ENCODE measurements at regions not wholly inside any gene's neighbourhood (a gene's known extent, or its start where the extent isn't known, plus 50 kb on each side); places are given as distances from the start of the nearest gene placed in this dataset.

DNA sequence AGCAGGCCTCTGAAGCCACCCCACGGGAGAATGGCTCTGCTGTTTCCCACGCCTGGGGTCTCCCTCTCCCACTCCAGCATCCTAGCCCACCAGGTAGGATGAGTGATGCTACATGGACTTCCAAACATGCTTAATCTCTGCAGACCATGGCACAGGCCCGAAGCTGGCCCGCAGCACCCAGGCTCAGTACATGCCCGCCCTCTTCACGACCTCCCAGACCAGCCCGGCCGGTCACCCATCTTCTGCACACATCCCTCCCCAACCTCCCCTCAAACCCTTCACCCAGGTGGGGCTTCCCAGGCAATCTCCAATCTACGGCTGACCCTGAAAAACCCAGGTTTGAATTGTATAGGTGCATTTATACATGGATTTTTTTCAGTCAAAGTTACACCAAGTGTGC, 264.0 kb downstream of the TJP1 start:
- H3K27ac ChIP-seq (ENCODE audit: low read depth in 1 of 2, low read length in 2 of 2) = no peak overlapping the region
- no peak for TF ChIP-seq EGR1 (IDR thresholded peaks at IDR 0.05; ENCODE audit: low read depth in 2 of 2)
- no peak for TF ChIP-seq FOXA1 (IDR thresholded peaks at IDR 0.05)
- peaks cover 0 to 2% (median 0%) of the 10 kb centered on the region in 4 donors for H3K9me3 ChIP-seq (ENCODE audit: control insufficient read depth in 4 of 4, low read length in 3 of 4)
- WGBS = 89% methylated on average over 9 of the region's 9 CpGs
- no peak for DNase-seq (ENCODE audit: low spot score)
- H3K4me1 ChIP-seq (ENCODE audit: control insufficient read depth in 4 of 4, insufficient read depth in 4 of 4, low read length in 3 of 4) = no peaks in the 10 kb centered on the region
- no peaks in the 10 kb centered on the region for H3K36me3 ChIP-seq (ENCODE audit: control insufficient read depth in 4 of 4, insufficient read depth in 3 of 4, low read depth in 1 of 4, low read length in 3 of 4)
- peaks cover 0 to 5% (median 1%) of the 10 kb centered on the region in 4 donors for H3K27me3 ChIP-seq (ENCODE audit: control insufficient read depth in 4 of 4, insufficient read depth in 4 of 4, low read length in 3 of 4)
- H3K4me3 ChIP-seq (ENCODE audit: low read depth in 1 of 3, low read length in 3 of 3) = no peak overlapping the region
- no peak overlapping the region for H3K9ac ChIP-seq (ENCODE audit: low read depth in 1 of 2, low read length in 2 of 2)

DNA sequence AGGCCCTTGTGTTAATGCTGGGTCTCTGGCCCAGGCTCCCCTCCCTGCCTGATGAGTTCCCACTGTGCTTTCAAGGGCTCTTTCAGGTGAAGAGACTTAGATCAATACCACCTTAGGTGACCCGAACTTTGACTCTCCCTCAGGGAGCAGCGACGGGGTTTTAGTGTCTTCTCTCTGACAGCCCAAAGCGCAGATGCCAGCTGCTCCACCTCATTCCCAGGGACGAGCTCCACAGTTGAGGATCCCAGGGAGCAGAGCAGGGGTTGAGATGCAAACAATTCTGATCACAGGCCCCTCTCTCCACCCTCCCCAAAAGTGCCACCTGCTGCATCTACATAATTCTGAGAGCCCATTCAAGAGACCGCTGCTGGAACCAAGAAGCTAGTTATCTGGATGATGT, 265.1 kb downstream of the TJP1 start:
- WGBS = 68% methylated on average over 6 of the region's 6 CpGs
- Histone ChIP-seq H3K9me3 (ENCODE audit: control insufficient read depth in 4 of 4, low read length in 3 of 4) (peaks cover 0 to 2% (median 0%) of the 10 kb centered on the region in 4 donors), H3K27me3 (ENCODE audit: control insufficient read depth in 4 of 4, insufficient read depth in 4 of 4, low read length in 3 of 4) (peaks cover 0 to 5% (median 1%) of the 10 kb centered on the region in 4 donors), H3K27ac (ENCODE audit: low read depth in 1 of 2, low read length in 2 of 2) (no peak overlapping the region), H3K9ac (ENCODE audit: low read depth in 1 of 2, low read length in 2 of 2) (no peak overlapping the region), H3K36me3 (ENCODE audit: control insufficient read depth in 4 of 4, insufficient read depth in 3 of 4, low read depth in 1 of 4, low read length in 3 of 4) (no peaks in the 10 kb centered on the region), H3K4me3 (ENCODE audit: low read depth in 1 of 3, low read length in 3 of 3) (no peak overlapping the region), H3K4me1 (ENCODE audit: control insufficient read depth in 4 of 4, insufficient read depth in 4 of 4, low read length in 3 of 4) (no peaks in the 10 kb centered on the region)
- TF ChIP-seq FOXA1 (IDR thresholded peaks at IDR 0.05) (no peak), SP1 (IDR thresholded peaks at IDR 0.05) (no peak), EGR1 (IDR thresholded peaks at IDR 0.05; ENCODE audit: low read depth in 2 of 2) (no peak), HNF4A (conservative IDR thresholded peaks at IDR 0.05) (no peak), GABPA (IDR thresholded peaks at IDR 0.05 in 1 of 2, conservative IDR thresholded peaks at IDR 0.05 in 1 of 2) (no peak), RXRA (IDR thresholded peaks at IDR 0.05) (no peak), JUND (IDR thresholded peaks at IDR 0.05) (no peak), RAD21 (IDR thresholded peaks at IDR 0.05) (no peak)
- TF ChIP-seq, protein P1, sequence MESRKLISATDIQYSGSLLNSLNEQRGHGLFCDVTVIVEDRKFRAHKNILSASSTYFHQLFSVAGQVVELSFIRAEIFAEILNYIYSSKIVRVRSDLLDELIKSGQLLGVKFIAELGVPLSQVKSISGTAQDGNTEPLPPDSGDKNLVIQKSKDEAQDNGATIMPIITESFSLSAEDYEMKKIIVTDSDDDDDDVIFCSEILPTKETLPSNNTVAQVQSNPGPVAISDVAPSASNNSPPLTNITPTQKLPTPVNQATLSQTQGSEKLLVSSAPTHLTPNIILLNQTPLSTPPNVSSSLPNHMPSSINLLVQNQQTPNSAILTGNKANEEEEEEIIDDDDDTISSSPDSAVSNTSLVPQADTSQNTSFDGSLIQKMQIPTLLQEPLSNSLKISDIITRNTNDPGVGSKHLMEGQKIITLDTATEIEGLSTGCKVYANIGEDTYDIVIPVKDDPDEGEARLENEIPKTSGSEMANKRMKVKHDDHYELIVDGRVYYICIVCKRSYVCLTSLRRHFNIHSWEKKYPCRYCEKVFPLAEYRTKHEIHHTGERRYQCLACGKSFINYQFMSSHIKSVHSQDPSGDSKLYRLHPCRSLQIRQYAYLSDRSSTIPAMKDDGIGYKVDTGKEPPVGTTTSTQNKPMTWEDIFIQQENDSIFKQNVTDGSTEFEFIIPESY (IDR thresholded peaks at IDR 0.05) = no peak
- TF ChIP-seq, protein P2, sequence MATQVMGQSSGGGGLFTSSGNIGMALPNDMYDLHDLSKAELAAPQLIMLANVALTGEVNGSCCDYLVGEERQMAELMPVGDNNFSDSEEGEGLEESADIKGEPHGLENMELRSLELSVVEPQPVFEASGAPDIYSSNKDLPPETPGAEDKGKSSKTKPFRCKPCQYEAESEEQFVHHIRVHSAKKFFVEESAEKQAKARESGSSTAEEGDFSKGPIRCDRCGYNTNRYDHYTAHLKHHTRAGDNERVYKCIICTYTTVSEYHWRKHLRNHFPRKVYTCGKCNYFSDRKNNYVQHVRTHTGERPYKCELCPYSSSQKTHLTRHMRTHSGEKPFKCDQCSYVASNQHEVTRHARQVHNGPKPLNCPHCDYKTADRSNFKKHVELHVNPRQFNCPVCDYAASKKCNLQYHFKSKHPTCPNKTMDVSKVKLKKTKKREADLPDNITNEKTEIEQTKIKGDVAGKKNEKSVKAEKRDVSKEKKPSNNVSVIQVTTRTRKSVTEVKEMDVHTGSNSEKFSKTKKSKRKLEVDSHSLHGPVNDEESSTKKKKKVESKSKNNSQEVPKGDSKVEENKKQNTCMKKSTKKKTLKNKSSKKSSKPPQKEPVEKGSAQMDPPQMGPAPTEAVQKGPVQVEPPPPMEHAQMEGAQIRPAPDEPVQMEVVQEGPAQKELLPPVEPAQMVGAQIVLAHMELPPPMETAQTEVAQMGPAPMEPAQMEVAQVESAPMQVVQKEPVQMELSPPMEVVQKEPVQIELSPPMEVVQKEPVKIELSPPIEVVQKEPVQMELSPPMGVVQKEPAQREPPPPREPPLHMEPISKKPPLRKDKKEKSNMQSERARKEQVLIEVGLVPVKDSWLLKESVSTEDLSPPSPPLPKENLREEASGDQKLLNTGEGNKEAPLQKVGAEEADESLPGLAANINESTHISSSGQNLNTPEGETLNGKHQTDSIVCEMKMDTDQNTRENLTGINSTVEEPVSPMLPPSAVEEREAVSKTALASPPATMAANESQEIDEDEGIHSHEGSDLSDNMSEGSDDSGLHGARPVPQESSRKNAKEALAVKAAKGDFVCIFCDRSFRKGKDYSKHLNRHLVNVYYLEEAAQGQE (IDR thresholded peaks at IDR 0.05) = no peak
- TF ChIP-seq, protein P3, sequence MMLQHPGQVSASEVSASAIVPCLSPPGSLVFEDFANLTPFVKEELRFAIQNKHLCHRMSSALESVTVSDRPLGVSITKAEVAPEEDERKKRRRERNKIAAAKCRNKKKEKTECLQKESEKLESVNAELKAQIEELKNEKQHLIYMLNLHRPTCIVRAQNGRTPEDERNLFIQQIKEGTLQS (IDR thresholded peaks at IDR 0.05) = no peak
- TF ChIP-seq, protein P4, sequence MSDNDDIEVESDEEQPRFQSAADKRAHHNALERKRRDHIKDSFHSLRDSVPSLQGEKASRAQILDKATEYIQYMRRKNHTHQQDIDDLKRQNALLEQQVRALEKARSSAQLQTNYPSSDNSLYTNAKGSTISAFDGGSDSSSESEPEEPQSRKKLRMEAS (IDR thresholded peaks at IDR 0.05) = no peak
- DNase-seq (ENCODE audit: low spot score) = no peak

DNA sequence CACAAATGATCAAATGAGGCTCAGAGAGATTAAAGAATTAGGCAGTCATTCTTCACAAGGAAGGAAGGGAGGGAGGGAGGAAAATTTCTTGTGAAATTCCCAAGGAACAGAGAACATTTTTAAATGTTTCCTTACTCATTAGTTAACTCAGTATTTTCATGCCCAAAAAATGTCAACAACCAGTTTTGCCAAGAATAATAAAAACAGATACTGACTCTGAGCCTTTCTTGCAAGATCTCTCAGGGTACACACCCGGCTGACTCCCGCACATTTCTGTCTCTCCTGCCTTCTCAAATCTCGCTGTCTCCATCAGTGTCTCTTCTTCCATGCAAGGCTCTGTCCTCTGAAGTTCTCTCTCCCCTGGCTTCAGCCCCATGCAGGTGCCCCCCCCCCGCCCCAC, 265.9 kb downstream of the TJP1 start:
- Histone ChIP-seq H3K27ac (ENCODE audit: low read depth in 1 of 2, low read length in 2 of 2) (no peak overlapping the region), H3K4me1 (ENCODE audit: control insufficient read depth in 4 of 4, insufficient read depth in 4 of 4, low read length in 3 of 4) (no peaks in the 10 kb centered on the region), H3K4me3 (ENCODE audit: low read depth in 1 of 3, low read length in 3 of 3) (no peak overlapping the region), H3K9ac (ENCODE audit: low read depth in 1 of 2, low read length in 2 of 2) (no peak overlapping the region), H3K36me3 (ENCODE audit: control insufficient read depth in 4 of 4, insufficient read depth in 3 of 4, low read depth in 1 of 4, low read length in 3 of 4) (no peaks in the 10 kb centered on the region), H3K9me3 (ENCODE audit: control insufficient read depth in 4 of 4, low read length in 3 of 4) (peaks cover 0 to 2% (median 0%) of the 10 kb centered on the region in 4 donors), H3K27me3 (ENCODE audit: control insufficient read depth in 4 of 4, insufficient read depth in 4 of 4, low read length in 3 of 4) (peaks cover 0 to 5% (median 1%) of the 10 kb centered on the region in 4 donors)
- TF ChIP-seq, protein P3 (IDR thresholded peaks at IDR 0.05) = no peak
- TF ChIP-seq EGR1 (IDR thresholded peaks at IDR 0.05; ENCODE audit: low read depth in 2 of 2) (no peak), YY1 (IDR thresholded peaks at IDR 0.05) (no peak), RXRA (IDR thresholded peaks at IDR 0.05) (no peak), GABPA (IDR thresholded peaks at IDR 0.05 in 1 of 2, conservative IDR thresholded peaks at IDR 0.05 in 1 of 2) (no peak), HNF4A (conservative IDR thresholded peaks at IDR 0.05) (no peak), NR2F2 (IDR thresholded peaks at IDR 0.05) (no peak), FOXA1 (IDR thresholded peaks at IDR 0.05) (no peak), RAD21 (IDR thresholded peaks at IDR 0.05) (no peak), HNF4G (IDR thresholded peaks at IDR 0.05) (no peak), SP1 (IDR thresholded peaks at IDR 0.05) (no peak), FOXA2 (IDR thresholded peaks at IDR 0.05) (no peak)
- TF ChIP-seq, protein P4 (IDR thresholded peaks at IDR 0.05) = no peak
- TF ChIP-seq, protein P2 (IDR thresholded peaks at IDR 0.05) = no peak
- 75% methylated on average over 4 of the region's 4 CpGs for WGBS
- no peak for DNase-seq (ENCODE audit: low spot score)

All from liver (tissue), 7 donors.